IMR-90 (cell line): ENCODE measurements at regions not wholly inside any gene's neighbourhood (a gene's known extent, or its start where the extent isn't known, plus 50 kb on each side); places are given as distances from the start of the nearest gene placed in this dataset.

Experiments
- CTCF ChIP-seq: conservative IDR thresholded peaks from 2 replicates; pipeline ENCODE4 v1.5.1; 2012; ENCODE audit warnings: mild to moderate bottlenecking, low read depth, low read length, improper control_type of control experiment
- FOS ChIP-seq: fragments of 150-350 bp; IDR thresholded peaks from 2 replicates; pipeline ENCODE4 v1.6.1; 2016; ENCODE audit warnings: low read depth, low read length
- RAD21 ChIP-seq: IDR thresholded peaks from 2 replicates; pipeline ENCODE4 v1.6.1; 2012; ENCODE audit warnings: low read length, improper control_type of control experiment
- SMC3 ChIP-seq: fragments of 150-350 bp; IDR thresholded peaks from 2 replicates; pipeline ENCODE4 v1.6.1; 2016; ENCODE audit warnings: low read depth, mild to moderate bottlenecking, antibody characterized with exemption, low read length, moderate library complexity

DNA sequence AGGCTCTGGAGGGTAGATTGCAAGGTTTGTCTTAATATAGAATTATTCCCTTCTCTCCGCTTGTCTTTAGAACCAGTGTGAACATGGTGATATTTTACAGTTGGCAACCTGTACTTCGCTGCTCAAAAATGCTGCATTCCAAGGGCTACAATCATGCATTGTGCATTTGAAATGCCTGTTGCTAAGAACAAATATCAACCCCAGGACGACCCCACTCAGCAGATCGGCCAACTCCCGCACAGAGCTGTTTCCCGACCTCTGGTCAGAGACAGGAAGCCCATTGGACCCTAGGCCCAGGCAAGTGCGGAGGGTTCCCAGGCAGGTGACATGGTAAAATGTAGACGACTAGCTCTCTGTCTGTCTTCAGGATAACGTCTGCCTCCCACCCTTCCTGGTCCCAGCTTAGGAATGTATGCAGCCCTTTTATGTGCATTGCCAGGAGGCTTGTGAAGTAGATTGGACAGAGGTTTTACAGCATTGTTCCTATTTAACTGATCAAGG lies 263.5 kb downstream of the FOXO1 start:
- no peak for TF ChIP-seq RAD21
- TF ChIP-seq CTCF: no peak
- no peak for TF ChIP-seq FOS
- TF ChIP-seq SMC3: no peak
